Left ventricle myocardium inferior (tissue), 1 donor: ENCODE measurements at regions not wholly inside any gene's neighbourhood (a gene's known extent, or its start where the extent isn't known, plus 50 kb on each side); places are given as distances from the start of the nearest gene placed in this dataset.

Experiments
- DNase-seq: peaks from one replicate; pipeline ENCODE4 v3.0.0-alpha.2; 2020
- H3K27ac ChIP-seq: fragments of 200-600 bp; replicated peaks from 2 replicates; pipeline ENCODE4 v1.8.0; 2021
- H3K27me3 ChIP-seq: fragments of 200-600 bp; 2 replicates; pipeline ENCODE4 v1.8.0; 2021; ENCODE audit warnings: low read depth
- H3K36me3 ChIP-seq: fragments of 200-600 bp; 2 replicates; pipeline ENCODE4 v1.8.0; 2021
- H3K4me1 ChIP-seq: fragments of 200-600 bp; 2 replicates; pipeline ENCODE4 v1.8.0; 2021
- H3K4me3 ChIP-seq: fragments of 200-600 bp; 2 replicates; pipeline ENCODE4 v1.8.0; 2021; ENCODE audit warnings: mild to moderate bottlenecking, moderate library complexity
- H3K9me3 ChIP-seq: fragments of 200-600 bp; replicated peaks from 2 replicates; pipeline ENCODE4 v1.8.0; 2021
- CTCF ChIP-seq: fragments of 200-600 bp; IDR thresholded peaks from 2 replicates; pipeline ENCODE4 v1.8.0; 2021; ENCODE audit warnings: antibody characterized with exemption, mild to moderate bottlenecking, borderline replicate concordance
- intact Hi-C: fragments of 100-400 bp; cut with micrococcal nuclease; formaldehyde crosslinking; loops from one replicate; pipeline ENCODE4 v1.11.0; 2022
- donor health status: DM: no; HTN: yes; CAD: no; lungs with severe emphysema.

GRCh38 chr13:74018062-74018431 is 116.2 kb downstream of the KLF12 start:
- TF ChIP-seq CTCF = no peak
- peaks cover 30% of the 10 kb centered on the region for H3K4me1 ChIP-seq
- intact Hi-C loops = no loop called here
- no peaks in the 10 kb centered on the region for H3K9me3 ChIP-seq
- DNase-seq = no peak
- no peaks in the 10 kb centered on the region for H3K36me3 ChIP-seq
- H3K27ac ChIP-seq = no peak overlapping the region
- no peaks in the 10 kb centered on the region for H3K27me3 ChIP-seq
- no peak overlapping the region for H3K4me3 ChIP-seq

- H3K9me3 ChIP-seq = no peaks in the 10 kb centered on the region
- no peak overlapping the region for H3K4me3 ChIP-seq
- no peaks in the 10 kb centered on the region for H3K36me3 ChIP-seq
- no peak overlapping the region for H3K27ac ChIP-seq
- TF ChIP-seq CTCF = no peak
- H3K4me1 ChIP-seq = peaks cover 36% of the 10 kb centered on the region
- DNase-seq = no peak
- no peaks in the 10 kb centered on the region for H3K27me3 ChIP-seq
- intact Hi-C loops = no loop called here
Observed at GRCh38 chr13:74017301-74018061, 116.7 kb downstream of the KLF12 start.

GRCh38 chr13:74015137-74015536 is 119.1 kb downstream of the KLF12 start:
- no peaks in the 10 kb centered on the region for H3K9me3 ChIP-seq
- no peak overlapping the region for H3K27ac ChIP-seq
- intact Hi-C loops = no loop called here
- H3K27me3 ChIP-seq = no peaks in the 10 kb centered on the region
- H3K4me1 ChIP-seq = peaks cover 36% of the 10 kb centered on the region
- TF ChIP-seq CTCF = peak; percentile 25
- DNase-seq = no peak
- H3K4me3 ChIP-seq = no peak overlapping the region
- no peaks in the 10 kb centered on the region for H3K36me3 ChIP-seq

DNA sequence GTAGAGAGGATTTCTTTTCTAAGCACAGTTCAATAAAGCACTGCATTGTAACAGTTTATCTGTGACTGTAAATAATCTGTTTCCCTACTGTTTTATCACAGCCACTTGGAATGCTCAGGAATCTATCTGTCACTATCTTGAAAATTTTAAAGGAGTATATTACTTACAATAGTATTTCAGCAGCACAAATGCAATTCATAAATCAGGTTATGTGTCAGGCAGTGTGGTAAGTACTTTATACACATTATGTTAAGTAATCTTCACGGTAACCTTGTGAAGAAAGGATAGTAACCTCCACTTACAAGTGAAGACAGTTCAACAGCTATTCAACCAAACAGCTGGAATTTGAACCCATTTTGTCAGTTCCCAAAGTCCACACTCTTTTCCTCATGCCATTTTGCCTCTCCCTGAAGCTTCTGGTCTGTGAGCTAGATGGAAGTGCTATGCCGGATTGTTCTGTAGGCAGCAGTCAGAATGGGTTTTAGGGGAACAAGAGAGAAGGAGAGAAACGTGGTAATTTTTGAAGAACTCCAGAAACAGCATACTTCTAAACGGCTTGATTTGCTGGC is 125.0 kb downstream of the KLF12 start:
- Histone ChIP-seq H3K27me3 (no peaks in the 10 kb centered on the region), H3K27ac (no peak overlapping the region), H3K4me1 (peaks cover 21% of the 10 kb centered on the region), H3K9me3 (no peaks in the 10 kb centered on the region), H3K36me3 (no peaks in the 10 kb centered on the region), H3K4me3 (no peak overlapping the region)
- intact Hi-C loops = no loop called here
- DNase-seq = no peak
- no peak for TF ChIP-seq CTCF

DNA sequence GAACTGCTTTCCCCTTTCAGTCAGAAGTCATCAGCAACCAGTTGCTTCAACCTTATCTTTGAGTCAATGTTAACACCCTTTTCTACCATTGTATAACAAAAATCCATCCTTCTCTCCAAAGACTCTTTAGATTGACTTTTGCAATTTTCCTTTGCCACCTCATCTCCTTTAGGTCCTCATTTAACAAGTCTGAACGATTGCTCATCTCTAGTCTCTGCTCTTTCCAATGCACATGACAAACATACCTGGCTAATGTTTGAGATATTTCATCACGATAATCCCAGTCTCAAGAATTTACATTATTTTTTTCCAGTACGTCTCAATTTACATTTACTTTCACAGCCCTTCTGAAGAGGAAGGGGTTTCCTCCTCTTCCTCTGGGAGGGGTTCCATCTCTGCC is 127.5 kb downstream of the KLF12 start:
- no peak for TF ChIP-seq CTCF
- H3K9me3 ChIP-seq = no peaks in the 10 kb centered on the region
- no peak overlapping the region for H3K4me3 ChIP-seq
- no peak overlapping the region for H3K27ac ChIP-seq
- no peaks in the 10 kb centered on the region for H3K36me3 ChIP-seq
- intact Hi-C loops = no loop called here
- no peaks in the 10 kb centered on the region for H3K27me3 ChIP-seq
- no peak for DNase-seq
- H3K4me1 ChIP-seq = peaks cover 11% of the 10 kb centered on the region
